B cell (primary cell): ENCODE measurements at regions not wholly inside any gene's neighbourhood (a gene's known extent, or its start where the extent isn't known, plus 50 kb on each side); places are given as distances from the start of the nearest gene placed in this dataset.

Source experiments
- EZH2 ChIP-seq: IDR thresholded peaks from 2 replicates; pipeline ENCODE4 v1.6.1; 2012; ENCODE audit warnings: borderline replicate concordance, low read depth, mild to moderate bottlenecking, moderate library complexity, low read length; ENCODE audit not compliant: insufficient read depth, poor library complexity, severe bottlenecking
- TF ChIP-seq, protein P1 (sequence below): fragments of 200-600 bp; IDR thresholded peaks from one replicate; pipeline ENCODE4 v1.8.0; 2022; ENCODE audit warnings: antibody characterized with exemption, mild to moderate bottlenecking

DNA sequence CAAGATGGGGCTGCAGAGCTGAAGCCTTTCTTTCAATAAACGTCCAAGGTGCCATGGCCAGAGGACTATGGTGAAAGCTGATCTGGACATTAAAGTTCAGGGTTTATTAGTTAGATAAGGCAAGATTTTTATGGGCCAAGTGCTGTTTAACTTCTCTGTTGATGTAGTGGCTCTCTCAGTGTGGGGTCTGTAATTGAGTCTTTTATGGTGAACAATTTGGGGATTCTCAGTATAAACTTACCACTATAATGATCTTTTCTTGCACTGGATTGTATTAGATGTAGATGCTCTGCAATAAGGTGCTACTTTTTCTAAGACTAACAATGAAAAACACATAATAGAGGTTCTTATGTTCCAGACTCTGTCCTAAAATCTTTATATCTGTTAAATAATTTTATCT lies 190.1 kb upstream of the KLF12 start:
- TF ChIP-seq, protein P1, sequence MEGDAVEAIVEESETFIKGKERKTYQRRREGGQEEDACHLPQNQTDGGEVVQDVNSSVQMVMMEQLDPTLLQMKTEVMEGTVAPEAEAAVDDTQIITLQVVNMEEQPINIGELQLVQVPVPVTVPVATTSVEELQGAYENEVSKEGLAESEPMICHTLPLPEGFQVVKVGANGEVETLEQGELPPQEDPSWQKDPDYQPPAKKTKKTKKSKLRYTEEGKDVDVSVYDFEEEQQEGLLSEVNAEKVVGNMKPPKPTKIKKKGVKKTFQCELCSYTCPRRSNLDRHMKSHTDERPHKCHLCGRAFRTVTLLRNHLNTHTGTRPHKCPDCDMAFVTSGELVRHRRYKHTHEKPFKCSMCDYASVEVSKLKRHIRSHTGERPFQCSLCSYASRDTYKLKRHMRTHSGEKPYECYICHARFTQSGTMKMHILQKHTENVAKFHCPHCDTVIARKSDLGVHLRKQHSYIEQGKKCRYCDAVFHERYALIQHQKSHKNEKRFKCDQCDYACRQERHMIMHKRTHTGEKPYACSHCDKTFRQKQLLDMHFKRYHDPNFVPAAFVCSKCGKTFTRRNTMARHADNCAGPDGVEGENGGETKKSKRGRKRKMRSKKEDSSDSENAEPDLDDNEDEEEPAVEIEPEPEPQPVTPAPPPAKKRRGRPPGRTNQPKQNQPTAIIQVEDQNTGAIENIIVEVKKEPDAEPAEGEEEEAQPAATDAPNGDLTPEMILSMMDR = no peak
- TF ChIP-seq EZH2 = no peak
